BLaER1 (cell line): ENCODE measurements at regions not wholly inside any gene's neighbourhood (a gene's known extent, or its start where the extent isn't known, plus 50 kb on each side); places are given as distances from the start of the nearest gene placed in this dataset.

Source experiments
- H3K27ac ChIP-seq: shearing (Covaris generic); formaldehyde crosslinking; 2 replicates; pipeline ENCODE4 v1.8.1; 2022
- H3K27me3 ChIP-seq: shearing (Covaris generic); formaldehyde crosslinking; 2 replicates; pipeline ENCODE4 v1.8.1; 2022
- H3K36me3 ChIP-seq: shearing (Covaris generic); formaldehyde crosslinking; 2 replicates; pipeline ENCODE4 v1.8.1; 2022
- H3K4me1 ChIP-seq: shearing (Covaris generic); formaldehyde crosslinking; 2 replicates; pipeline ENCODE4 v1.8.1; 2022
- H3K4me2 ChIP-seq: shearing (Covaris generic); formaldehyde crosslinking; 2 replicates; pipeline ENCODE4 v1.8.1; 2022
- H3K4me3 ChIP-seq: shearing (Covaris generic); formaldehyde crosslinking; 2 replicates; pipeline ENCODE4 v1.8.1; 2022
- H3K9ac ChIP-seq: shearing (Covaris generic); formaldehyde crosslinking; 2 replicates; pipeline ENCODE4 v1.8.1; 2022
- H3K9me3 ChIP-seq: shearing (Covaris generic); formaldehyde crosslinking; 2 replicates; pipeline ENCODE4 v1.8.1; 2022
- H4K20me1 ChIP-seq: shearing (Covaris generic); formaldehyde crosslinking; 2 replicates; pipeline ENCODE4 v1.8.1; 2022
- Cebpa-rat ChIP-seq: shearing (Covaris generic); IDR thresholded peaks from 2 replicates; pipeline ENCODE4 v1.8.1; 2022

DNA sequence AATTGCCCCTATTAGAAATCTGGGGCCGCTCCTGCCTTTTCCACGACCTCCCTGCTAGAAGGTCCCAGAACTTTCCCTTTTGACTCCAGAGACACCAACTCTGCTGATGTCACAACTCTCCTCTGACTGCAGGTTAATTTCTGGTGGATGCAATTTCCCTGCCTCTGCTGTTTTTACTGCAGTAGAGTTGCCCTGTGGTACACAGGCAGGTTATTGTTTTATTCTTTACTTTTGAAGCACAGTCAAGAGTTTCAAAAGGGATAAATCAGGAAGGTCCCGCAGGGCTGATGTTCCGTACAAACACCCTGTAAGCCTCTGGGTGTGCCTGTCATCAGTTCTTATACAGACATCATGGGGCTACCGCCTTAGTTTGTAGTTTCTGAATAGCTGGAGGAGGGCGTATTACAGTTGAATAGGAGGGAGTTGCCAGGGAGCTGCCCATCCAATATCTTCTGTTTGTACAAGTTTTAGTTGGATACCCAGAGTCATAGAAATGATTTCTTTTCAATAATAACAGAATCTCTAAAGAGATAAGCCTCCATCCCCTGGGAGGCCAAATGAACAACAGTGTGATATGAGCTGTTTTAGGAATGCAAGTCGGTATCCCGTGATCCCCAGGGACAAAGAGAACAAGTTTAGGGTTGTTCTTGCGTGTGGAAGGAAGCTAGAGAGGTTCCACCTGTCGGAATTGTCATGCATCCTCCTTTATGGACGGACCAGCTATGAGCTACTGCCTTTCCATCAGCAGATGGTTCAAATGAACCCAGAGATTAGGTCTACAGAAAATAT, 108.4 kb upstream of the COPS8 start:
- Histone ChIP-seq H3K27ac (peak overlapping the region; percentile 57; the same call in 1 of the 2 replicates), H3K9me3 (peaks cover 3% of the 10 kb centered on the region; the same call in 1 of the 2 replicates), H4K20me1 (no peaks in the 10 kb centered on the region), H3K27me3 (no peaks in the 10 kb centered on the region), H3K4me3 (no peak overlapping the region), H3K4me2 (peak overlapping the region; percentile 92), H3K36me3 (no peaks in the 10 kb centered on the region), H3K9ac (no peak overlapping the region), H3K4me1 (peaks cover 62% of the 10 kb centered on the region)
- TF ChIP-seq Cebpa-rat = no peak

DNA sequence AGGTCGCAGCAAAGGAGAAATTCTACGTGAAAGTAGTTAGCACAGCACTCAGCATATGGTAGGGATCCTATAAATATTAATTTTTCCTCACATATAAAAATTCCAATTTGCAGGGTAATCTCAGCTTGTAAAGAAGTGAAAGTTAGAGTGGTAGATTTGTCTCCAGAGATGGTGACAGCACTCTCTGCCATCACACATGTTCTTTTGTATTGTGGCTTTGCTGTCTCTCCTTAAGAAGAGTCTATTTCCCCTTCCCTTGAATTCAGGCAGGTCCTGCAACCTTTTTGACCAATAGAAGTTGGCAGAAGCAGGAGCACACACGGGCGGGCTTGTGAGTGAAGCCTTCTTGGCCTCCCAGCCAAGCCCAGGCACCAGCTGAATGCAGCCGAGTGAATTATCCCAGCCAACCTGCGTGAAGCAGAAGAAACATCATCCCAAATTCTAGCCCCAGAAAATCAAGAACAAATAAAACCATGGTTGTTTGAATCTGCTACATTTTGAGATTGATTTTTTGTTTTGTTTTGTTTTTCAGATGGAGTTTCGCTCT, 107.8 kb upstream of the COPS8 start:
- Histone ChIP-seq H3K9ac (no peak overlapping the region), H3K4me2 (peak overlapping the region; percentile 92), H3K36me3 (no peaks in the 10 kb centered on the region), H3K9me3 (peaks cover 9% of the 10 kb centered on the region), H3K27ac (no peak overlapping the region), H3K27me3 (no peaks in the 10 kb centered on the region), H4K20me1 (no peaks in the 10 kb centered on the region), H3K4me3 (no peak overlapping the region), H3K4me1 (peaks cover 56% of the 10 kb centered on the region)
- no peak for TF ChIP-seq Cebpa-rat

DNA sequence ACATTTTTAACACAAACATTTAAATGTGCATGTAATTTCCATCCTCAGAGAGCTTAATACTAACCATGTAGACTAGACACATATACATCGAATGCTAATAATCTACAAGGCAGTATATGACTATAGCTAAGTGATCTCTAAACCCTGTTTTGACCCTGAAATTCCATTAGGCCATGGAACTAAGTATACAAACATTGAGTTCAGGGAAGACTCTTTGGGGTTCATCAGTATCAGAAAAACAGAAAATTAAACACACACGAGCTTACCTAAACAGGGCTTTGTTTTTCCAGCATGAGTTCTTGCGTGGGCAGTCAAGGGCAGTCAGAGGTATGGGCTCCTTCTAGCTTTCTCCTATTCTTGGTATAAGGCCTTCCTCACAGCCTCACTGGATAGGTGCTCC, 106.0 kb upstream of the COPS8 start:
- no peak for TF ChIP-seq Cebpa-rat
- Histone ChIP-seq H3K27me3 (no peaks in the 10 kb centered on the region), H3K27ac (no peak overlapping the region), H3K36me3 (no peaks in the 10 kb centered on the region), H3K4me3 (no peak overlapping the region), H3K4me1 (peaks cover 38% of the 10 kb centered on the region), H3K9ac (no peak overlapping the region), H3K4me2 (no peak overlapping the region), H4K20me1 (no peaks in the 10 kb centered on the region), H3K9me3 (peaks cover 20% of the 10 kb centered on the region)

DNA sequence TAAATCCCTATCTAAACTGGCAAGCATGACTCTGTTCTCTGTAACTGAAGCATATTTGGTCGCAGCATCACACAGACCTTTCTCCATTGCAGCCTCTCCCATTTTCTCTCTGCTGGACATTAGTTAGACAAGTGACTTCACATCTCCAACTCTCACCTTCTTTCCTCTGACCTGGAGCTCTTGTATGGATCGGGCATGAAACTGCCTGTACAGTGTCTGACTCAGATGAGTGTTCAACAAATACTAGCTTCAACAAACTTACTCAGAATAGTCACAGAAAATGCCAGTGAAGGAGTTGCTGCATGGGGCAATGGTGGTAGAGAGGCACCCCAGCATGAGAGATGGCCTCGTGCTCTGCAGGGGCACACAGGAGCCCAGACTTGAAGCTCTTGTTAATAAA, 104.7 kb upstream of the COPS8 start:
- Histone ChIP-seq H3K36me3 (no peaks in the 10 kb centered on the region), H3K4me1 (peaks cover 25% of the 10 kb centered on the region), H3K27ac (no peak overlapping the region), H3K4me2 (no peak overlapping the region), H4K20me1 (no peaks in the 10 kb centered on the region), H3K9me3 (peaks cover 17% of the 10 kb centered on the region), H3K27me3 (no peaks in the 10 kb centered on the region), H3K4me3 (no peak overlapping the region), H3K9ac (no peak overlapping the region)
- no peak for TF ChIP-seq Cebpa-rat

DNA sequence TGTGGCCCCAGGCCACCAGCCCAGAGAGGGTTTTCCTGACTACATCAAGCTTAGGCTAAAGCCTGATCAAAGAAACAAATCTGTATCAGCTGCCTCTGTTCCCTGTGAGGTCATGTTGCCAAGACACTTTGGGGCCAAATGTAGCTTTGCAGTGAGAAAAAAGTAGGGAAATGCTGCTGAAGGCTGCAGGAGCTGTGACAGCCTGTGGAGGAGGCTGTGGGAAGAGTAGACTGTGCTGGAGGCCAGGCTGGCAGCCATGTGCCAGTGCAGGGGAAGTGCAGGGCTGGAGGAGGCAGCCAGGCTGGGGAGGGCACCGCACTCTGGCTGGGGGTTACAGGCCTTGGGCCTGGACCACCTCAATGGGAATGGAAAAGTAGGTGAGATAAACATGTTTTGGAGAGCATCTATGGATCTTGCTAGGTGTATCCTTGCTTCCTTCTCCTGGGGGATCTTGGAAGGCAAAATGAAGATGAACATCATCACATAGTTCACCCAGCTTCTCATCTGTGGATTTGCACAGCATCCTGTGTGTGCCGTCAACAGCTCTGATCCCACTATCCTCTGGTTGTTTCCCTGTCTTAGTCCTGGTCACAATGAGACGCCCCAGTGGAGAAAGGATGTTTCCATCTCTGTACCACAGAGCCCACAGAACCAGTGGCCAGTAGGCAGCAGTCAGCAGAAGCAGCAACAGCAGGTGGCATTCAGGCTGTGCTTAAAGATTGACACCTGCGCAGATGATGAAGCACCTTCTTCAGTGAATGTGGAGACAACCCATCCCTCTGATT, 103.8 kb upstream of the COPS8 start:
- no peak overlapping the region for H3K4me3 ChIP-seq
- no peak overlapping the region for H3K4me2 ChIP-seq
- no peak overlapping the region for H3K9ac ChIP-seq
- TF ChIP-seq Cebpa-rat = no peak
- no peaks in the 10 kb centered on the region for H3K27me3 ChIP-seq
- peaks cover 16% of the 10 kb centered on the region for H3K4me1 ChIP-seq
- no peak overlapping the region for H3K27ac ChIP-seq
- H3K9me3 ChIP-seq = peaks cover 17% of the 10 kb centered on the region
- no peaks in the 10 kb centered on the region for H4K20me1 ChIP-seq
- H3K36me3 ChIP-seq = no peaks in the 10 kb centered on the region

DNA sequence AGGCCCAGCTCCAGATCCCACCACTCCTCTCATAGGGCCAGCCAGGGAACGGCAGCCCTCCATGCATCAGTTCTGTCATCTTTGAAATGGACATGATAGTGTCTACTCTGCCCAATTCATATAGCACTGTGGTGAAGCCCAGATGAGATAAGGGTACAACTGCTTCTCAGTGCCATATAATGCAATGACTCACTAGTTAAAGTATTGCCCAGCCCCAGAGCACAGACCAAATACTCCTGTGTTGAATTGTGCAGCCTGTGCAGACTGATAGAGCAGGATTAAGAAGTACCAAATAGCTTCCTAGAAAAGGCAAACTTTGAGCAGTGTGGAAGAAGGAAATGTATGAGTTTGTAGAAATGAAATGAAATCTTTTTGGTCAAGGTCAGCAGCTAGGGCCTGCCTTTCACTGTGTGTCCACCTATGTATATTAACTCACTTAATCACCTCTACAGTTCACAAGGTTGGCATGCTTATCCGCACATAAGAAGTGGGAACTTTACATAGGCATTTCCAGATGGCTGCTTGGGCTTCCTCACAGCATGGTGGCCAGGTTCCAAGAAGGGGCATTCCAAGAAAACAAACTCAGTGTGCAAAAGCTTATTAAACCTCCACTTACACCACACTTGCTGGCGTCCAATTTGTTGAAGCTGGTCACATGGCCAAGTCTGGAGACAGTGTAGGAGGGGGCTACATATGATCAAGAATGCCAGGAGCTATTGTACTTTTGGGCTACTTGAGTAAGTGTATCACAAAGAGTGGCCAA, 102.8 kb upstream of the COPS8 start:
- H4K20me1 ChIP-seq = no peaks in the 10 kb centered on the region
- peaks cover 17% of the 10 kb centered on the region for H3K9me3 ChIP-seq
- H3K27me3 ChIP-seq = no peaks in the 10 kb centered on the region
- no peak overlapping the region for H3K27ac ChIP-seq
- H3K4me3 ChIP-seq = no peak overlapping the region
- no peak for TF ChIP-seq Cebpa-rat
- no peaks in the 10 kb centered on the region for H3K36me3 ChIP-seq
- no peak overlapping the region for H3K4me2 ChIP-seq
- peaks cover 6% of the 10 kb centered on the region for H3K4me1 ChIP-seq
- no peak overlapping the region for H3K9ac ChIP-seq

DNA sequence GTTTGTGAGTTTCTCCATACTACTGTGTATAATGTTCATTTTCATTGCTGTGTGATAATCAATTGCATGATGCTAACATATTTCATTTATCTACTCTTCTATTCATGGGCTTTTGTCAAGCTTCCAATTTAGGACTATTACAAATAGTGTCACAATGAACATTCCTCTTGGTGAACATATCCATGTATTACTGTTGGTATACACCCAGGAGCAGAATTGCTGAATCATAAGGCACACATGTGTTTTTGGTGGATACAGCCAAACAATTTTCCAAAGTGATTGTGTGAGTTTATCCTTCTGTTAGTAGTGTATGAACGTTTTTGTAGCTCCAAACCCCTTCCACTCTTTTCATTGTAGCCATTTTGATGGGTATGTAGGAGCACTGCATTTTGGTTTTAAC, 101.6 kb upstream of the COPS8 start:
- no peak overlapping the region for H3K9ac ChIP-seq
- H4K20me1 ChIP-seq = no peaks in the 10 kb centered on the region
- no peak for TF ChIP-seq Cebpa-rat

DNA sequence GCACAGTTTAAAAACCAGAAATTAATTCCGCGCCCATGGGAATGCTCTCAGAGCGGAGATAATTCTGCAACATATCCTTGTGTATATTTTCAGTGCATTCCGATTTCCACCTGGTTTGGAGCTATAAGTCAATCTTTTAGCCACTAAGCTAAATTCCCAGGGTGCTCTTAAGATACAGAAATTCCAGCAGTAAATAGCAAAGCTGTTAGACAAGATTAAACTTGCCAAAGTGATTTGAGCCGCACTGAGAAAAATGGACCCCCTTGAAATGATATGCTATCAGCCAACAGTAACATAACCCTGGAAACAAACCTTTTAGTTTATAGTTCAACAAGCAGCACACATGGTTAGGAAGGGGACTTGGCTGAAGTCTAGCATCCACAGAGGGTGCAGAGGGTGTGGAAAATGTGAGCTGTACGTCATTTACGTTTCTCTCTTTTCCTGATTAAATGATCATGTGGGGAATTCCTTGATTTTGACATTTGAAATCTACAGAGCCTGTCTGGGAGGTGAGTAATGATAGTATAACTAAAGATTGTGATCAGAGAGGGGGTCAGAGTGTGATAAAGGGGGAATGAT, 99.8 kb upstream of the COPS8 start:
- no peak overlapping the region for H3K27ac ChIP-seq
- no peak for TF ChIP-seq Cebpa-rat
- peaks cover 11% of the 10 kb centered on the region for H3K4me1 ChIP-seq
- H3K9me3 ChIP-seq = peaks cover 17% of the 10 kb centered on the region
- H4K20me1 ChIP-seq = no peaks in the 10 kb centered on the region
- no peak overlapping the region for H3K4me2 ChIP-seq
- no peaks in the 10 kb centered on the region for H3K27me3 ChIP-seq
- no peak overlapping the region for H3K4me3 ChIP-seq
- H3K36me3 ChIP-seq = no peaks in the 10 kb centered on the region
- H3K9ac ChIP-seq = no peak overlapping the region

More for the DNA sequence above, 101.6 kb upstream of the COPS8 start:
- no peak overlapping the region for H3K4me2 ChIP-seq
- peaks cover 10% of the 10 kb centered on the region for H3K4me1 ChIP-seq
- no peak overlapping the region for H3K27ac ChIP-seq
- H3K36me3 ChIP-seq = no peaks in the 10 kb centered on the region
- H3K9me3 ChIP-seq = peaks cover 17% of the 10 kb centered on the region
- H3K27me3 ChIP-seq = no peaks in the 10 kb centered on the region
- no peak overlapping the region for H3K4me3 ChIP-seq
